GM12878 (cell line): ENCODE measurements at regions not wholly inside any gene's neighbourhood (a gene's known extent, or its start where the extent isn't known, plus 50 kb on each side); places are given as distances from the start of the nearest gene placed in this dataset.

Experiments used
- ATAC-seq: fragments of 200-7000 bp; cut with Tn5 transposase; 3 replicates; pipeline ENCODE4 v1.9.1; 2020; ENCODE audit warnings: mild to moderate bottlenecking, moderate library complexity
- BruUV-seq: library from RNA; stranded (reverse); fragments of 400-500 nt; replicated peaks from 2 replicates; lab custom pipeline; 2021; lab: Mats Ljungman, UMichigan
- CTCF ChIA-PET: fragments of 300-600 bp; sonication (Branson Sonifier 250); formaldehyde crosslinking; extraction: SDS; loops from one replicate; lab custom pipeline; 2021; ENCODE audit warnings: inconsistent platforms; lab: Yijun Ruan, JAX
- POLR2A ChIA-PET: fragments of 350-600 bp; formaldehyde crosslinking; extraction: SDS; loops from one replicate; lab custom pipeline; 2021; ENCODE audit warnings: inconsistent platforms; lab: Charles Lee
- RAD21 ChIA-PET: fragments of 300-600 bp; sonication (Branson Sonifier 250); formaldehyde crosslinking; loops from one replicate; lab custom pipeline; 2023; ENCODE audit warnings: antibody characterized with exemption; ENCODE audit not compliant: unreplicated experiment; lab: Charles Lee
- SMC1A ChIA-PET: fragments of 300-600 bp; sonication (Branson Sonifier 250); formaldehyde crosslinking; loops from one replicate; lab custom pipeline; 2023; ENCODE audit not compliant: unreplicated experiment, uncharacterized antibody; lab: Charles Lee
- DNase-seq: peaks from one replicate; pipeline ENCODE4 v3.0.0-alpha.2; 2011; ENCODE audit warnings: low read depth, low spot score
- FAIRE-seq: peaks from 3 replicates; lab custom pipeline; 2011; peaks lifted over from hg19 to GRCh38; lab: Jason Lieb, UNC
- H2AFZ ChIP-seq: 2 replicates; pipeline ENCODE4 v1.6.0; 2011; ENCODE audit warnings: low read depth, low read length, control low read depth; ENCODE audit not compliant: control insufficient read depth
- H3K27ac ChIP-seq: 2 replicates; pipeline ENCODE4 v1.5.1; 2011; ENCODE audit warnings: control low read depth; ENCODE audit not compliant: control insufficient read depth, insufficient read depth
- H3K27me3 ChIP-seq, 2 experiments: replicated peaks in 1 of 2; 2 replicates each; pipeline versions ENCODE4 v1.6.0 to v1.6.1; 2011; ENCODE audit warnings: low read length in 1 of 2; ENCODE audit not compliant: control insufficient read depth in 2 of 2, insufficient read depth in 2 of 2
- H3K36me3 ChIP-seq, 2 experiments: 2 replicates each; pipeline ENCODE4 v1.5.1; 2011; ENCODE audit warnings: low read length in 1 of 2; ENCODE audit not compliant: control insufficient read depth in 2 of 2, insufficient read depth in 2 of 2
- H3K4me1 ChIP-seq: 2 replicates; pipeline ENCODE4 v1.6.1; 2011; ENCODE audit warnings: mild to moderate bottlenecking, low read length, moderate library complexity, mixed read lengths; ENCODE audit not compliant: control insufficient read depth, insufficient read depth
- H3K4me2 ChIP-seq: 2 replicates; pipeline ENCODE4 v1.6.0; 2011; ENCODE audit warnings: control low read depth; ENCODE audit not compliant: control insufficient read depth, insufficient read depth
- H3K4me3 ChIP-seq: fragments of 200-600 bp; sonication (generic); 2 replicates; pipeline ENCODE4 v1.5.1; 2016
- H3K79me2 ChIP-seq: 2 replicates; pipeline ENCODE4 v1.6.0; 2011; ENCODE audit warnings: low read length; ENCODE audit not compliant: control insufficient read depth, insufficient read depth
- H3K9ac ChIP-seq: 2 replicates; pipeline ENCODE4 v1.8.0; 2011; ENCODE audit warnings: low read length, control low read depth, mixed read lengths; ENCODE audit not compliant: control insufficient read depth, insufficient read depth
- H3K9me3 ChIP-seq: replicated peaks from 3 replicates; pipeline ENCODE4 v1.5.1; 2011; ENCODE audit warnings: mild to moderate bottlenecking, low read length; ENCODE audit not compliant: control insufficient read depth, insufficient read depth
- H4K20me1 ChIP-seq: 2 replicates; pipeline ENCODE4 v1.6.0; 2011; ENCODE audit not compliant: control insufficient read depth, insufficient read depth
- BCL3 ChIP-seq: IDR thresholded peaks from 2 replicates; pipeline ENCODE4 v1.6.1; 2011; ENCODE audit warnings: borderline replicate concordance, low read depth, mild to moderate bottlenecking, moderate library complexity, low read length; ENCODE audit not compliant: insufficient read depth, poor library complexity, severe bottlenecking
- CBX5 ChIP-seq: sonication (generic); IDR thresholded peaks from 2 replicates; pipeline ENCODE4 v1.6.1; 2016; ENCODE audit warnings: low read depth, moderate library complexity, mild to moderate bottlenecking, inconsistent platforms
- CEBPZ ChIP-seq: fragments of 150-350 bp; IDR thresholded peaks from 2 replicates; pipeline ENCODE4 v1.6.1; 2016; ENCODE audit warnings: low read depth, low read length
- E2F8 ChIP-seq: fragments of 450-650 bp; IDR thresholded peaks from 2 replicates; pipeline ENCODE4 v1.6.1; 2018; ENCODE audit warnings: mild to moderate bottlenecking, low read depth, moderate library complexity; ENCODE audit not compliant: partially characterized antibody
- EZH2 ChIP-seq: IDR thresholded peaks from 2 replicates; pipeline ENCODE4 v1.6.1; 2012; ENCODE audit warnings: low read depth, mild to moderate bottlenecking, control low read depth, inconsistent platforms, low read length, borderline replicate concordance; ENCODE audit not compliant: control insufficient read depth
- JUNB ChIP-seq: IDR thresholded peaks from 2 replicates; pipeline ENCODE4 v1.6.1; 2016; ENCODE audit warnings: antibody characterized with exemption, mild to moderate bottlenecking
- NR2C1 ChIP-seq: fragments of 450-650 bp; IDR thresholded peaks from 2 replicates; pipeline ENCODE4 v1.6.1; 2017; ENCODE audit warnings: antibody characterized with exemption, mild to moderate bottlenecking, moderate library complexity
- YY1 ChIP-seq: IDR thresholded peaks from 2 replicates; pipeline ENCODE4 v1.6.1; 2011; ENCODE audit warnings: low read depth, mild to moderate bottlenecking, low read length
- WGBS: methylation state at CpG from one replicate; pipeline ENCODE4 v1.1.6; 2016; ENCODE audit warnings: low lambda C conversion rate; ENCODE audit not compliant: insufficient replicate concordance, insufficient coverage; ENCODE audit errors: missing lambda C conversion rate; 5-methylcytosine and 5-hydroxymethylcytosine counted together
- in situ Hi-C: fragments of 300-500 bp; cut with MboI; formaldehyde crosslinking; loops from 9 replicates; pipeline ENCODE4 v1.14.3; 2018; ENCODE audit warnings: mixed read lengths
- intact Hi-C: fragments of 100-400 bp; cut with micrococcal nuclease; formaldehyde crosslinking; loops from one replicate; pipeline ENCODE4 v1.14.2; 2022; ENCODE audit not compliant: unreplicated experiment

- intact Hi-C loops (no loop called here), in situ Hi-C loops (no loop called here)
- ChIA-PET CTCF (no interaction called here), RAD21 (no interaction called here), POLR2A (no interaction called here), SMC1A (no interaction called here)
- Histone ChIP-seq H3K27ac (no peak overlapping the region), H3K36me3 (no peaks in the 10 kb centered on the region), H4K20me1 (no peaks in the 10 kb centered on the region), H3K4me2 (no peak overlapping the region), H3K27me3 (peaks cover 0 to 1% of the 10 kb centered on the region in 2 experiments; a peak in 2 of 4 replicates), H3K9ac (no peak overlapping the region), H3K9me3 (no peaks in the 10 kb centered on the region), H3K79me2 (no peaks in the 10 kb centered on the region), H2AFZ (no peak overlapping the region), H3K4me1 (no peaks in the 10 kb centered on the region), H3K4me3 (no peak overlapping the region)
- FAIRE-seq (no peak), ATAC-seq (no peak), DNase-seq (no peak)
- TF ChIP-seq NR2C1 (no peak), BCL3 (no peak), YY1 (no peak)
- no TSS peak for BruUV-seq
- WGBS: 21% methylated on average over 9 of the region's 9 CpGs
Observed at GRCh38 chr5:171682801-171683200, 102.8 kb upstream of the SMIM23 start.

- intact Hi-C loops (no loop called here), in situ Hi-C loops (no loop called here)
- ChIA-PET RAD21 (no interaction called here), POLR2A (no interaction called here), SMC1A (no interaction called here), CTCF (no interaction called here)
- no peak overlapping the region for H3K9ac ChIP-seq
- WGBS: 37% methylated on average over 5 of the region's 5 CpGs
- no peak for ATAC-seq
- H3K9me3 ChIP-seq: no peaks in the 10 kb centered on the region
- BruUV-seq: no TSS peak
- H3K36me3 ChIP-seq: no peaks in the 10 kb centered on the region
- peaks cover 0 to 1% of the 10 kb centered on the region in 2 experiments; a peak in 2 of 4 replicates for H3K27me3 ChIP-seq
- no peaks in the 10 kb centered on the region for H4K20me1 ChIP-seq
- no peak overlapping the region for H3K4me3 ChIP-seq
- H3K27ac ChIP-seq: no peak overlapping the region
- no peaks in the 10 kb centered on the region for H3K79me2 ChIP-seq
- FAIRE-seq: no peak
- H2AFZ ChIP-seq: no peak overlapping the region
- no peaks in the 10 kb centered on the region for H3K4me1 ChIP-seq
- DNase-seq: no peak
- H3K4me2 ChIP-seq: no peak overlapping the region
- TF ChIP-seq EZH2 (no peak), JUNB (no peak), E2F8 (no peak), CEBPZ (no peak), CBX5 (no peak)
Observed at GRCh38 chr5:171684169-171684568, 101.4 kb upstream of the SMIM23 start.
